ENCODE measurements at regions not wholly inside any gene's neighbourhood (a gene's known extent, or its start where the extent isn't known, plus 50 kb on each side); places are given as distances from the start of the nearest gene placed in this dataset.

DNA sequence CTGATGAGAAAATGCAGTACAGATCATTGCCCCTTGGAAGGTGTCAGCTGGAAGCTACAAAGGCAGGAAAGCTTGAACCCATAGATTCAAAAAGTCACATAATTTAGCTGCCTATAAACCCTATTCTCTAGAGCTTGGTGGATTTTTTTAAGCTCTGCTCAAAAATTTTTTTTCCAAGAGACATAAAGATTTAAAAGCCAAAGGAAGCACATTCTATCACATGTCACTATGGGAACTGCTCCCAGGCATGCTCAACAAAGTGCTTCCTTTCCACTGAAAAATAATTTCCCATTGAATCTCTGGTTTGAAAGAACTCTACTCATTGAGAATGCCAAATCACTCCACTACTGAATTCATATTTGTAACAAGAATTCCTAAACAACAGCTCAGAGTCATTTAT lies 419.8 kb downstream of the CETN3 start:
- no peak for DNase-seq (ENCODE audit: low read depth)

DNA sequence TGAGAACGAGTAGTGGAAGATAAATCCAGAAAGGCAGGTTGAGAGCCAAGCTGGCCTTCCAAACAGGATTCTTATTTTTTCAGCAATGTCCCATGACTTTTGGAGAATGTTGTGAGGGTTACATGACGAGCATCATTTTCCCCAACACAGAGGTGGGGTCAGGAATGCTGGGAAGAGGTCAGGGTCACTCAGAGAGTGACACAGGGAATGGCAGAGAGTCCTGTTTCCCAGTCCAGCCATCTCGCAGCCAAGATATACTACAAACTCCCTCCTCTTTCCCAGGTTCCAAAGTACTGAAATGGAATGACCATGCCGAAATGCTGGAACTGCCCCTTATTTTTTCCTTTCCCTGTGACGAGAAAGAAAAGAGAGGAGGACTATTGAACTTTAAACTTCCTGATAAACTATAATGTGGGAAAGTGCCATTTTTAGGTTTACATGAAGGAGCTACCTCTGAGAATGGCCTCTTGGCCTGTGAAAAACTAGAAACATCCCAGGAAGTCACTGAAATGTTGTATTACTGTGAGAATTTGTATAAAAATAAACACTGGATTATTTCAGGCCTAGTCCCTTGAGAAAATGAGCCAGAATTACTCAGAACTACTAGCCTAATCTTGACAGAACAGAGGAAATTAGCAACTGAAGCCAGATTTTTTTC lies 420.4 kb downstream of the CETN3 start:
- no peak for DNase-seq (ENCODE audit: low read depth)

DNA sequence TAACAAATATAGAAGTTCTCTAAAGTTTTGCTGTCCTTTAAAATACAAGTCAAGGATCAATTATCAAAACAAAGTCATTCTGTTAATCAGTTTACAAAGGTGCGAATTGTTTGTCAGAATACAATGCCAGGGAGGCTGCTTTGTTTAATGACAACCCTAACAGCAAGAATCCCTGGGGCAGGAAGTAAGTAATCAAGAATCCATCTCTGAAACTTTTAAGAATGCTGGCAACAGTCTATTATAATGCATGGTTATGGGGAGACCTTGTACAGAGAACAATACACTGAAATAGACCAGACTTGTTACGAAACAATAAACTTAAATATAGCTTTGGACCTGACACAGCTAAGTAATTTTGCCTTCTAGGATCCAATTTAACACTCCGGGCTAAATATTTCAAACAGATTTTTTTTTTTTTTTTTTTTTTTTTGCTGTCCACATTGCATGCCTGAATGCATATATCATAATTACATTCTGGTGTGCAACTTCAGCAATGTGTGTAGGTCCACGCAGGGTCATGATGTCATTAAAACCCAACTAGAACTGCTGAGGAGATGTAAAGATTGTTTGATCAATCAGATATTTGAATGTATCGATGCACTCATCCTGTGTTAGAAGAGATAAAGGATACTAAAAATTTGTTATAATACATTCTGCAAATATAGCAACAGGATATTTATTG lies 421.3 kb downstream of the CETN3 start:
- DNase-seq (ENCODE audit: low read depth), result no peak

DNA sequence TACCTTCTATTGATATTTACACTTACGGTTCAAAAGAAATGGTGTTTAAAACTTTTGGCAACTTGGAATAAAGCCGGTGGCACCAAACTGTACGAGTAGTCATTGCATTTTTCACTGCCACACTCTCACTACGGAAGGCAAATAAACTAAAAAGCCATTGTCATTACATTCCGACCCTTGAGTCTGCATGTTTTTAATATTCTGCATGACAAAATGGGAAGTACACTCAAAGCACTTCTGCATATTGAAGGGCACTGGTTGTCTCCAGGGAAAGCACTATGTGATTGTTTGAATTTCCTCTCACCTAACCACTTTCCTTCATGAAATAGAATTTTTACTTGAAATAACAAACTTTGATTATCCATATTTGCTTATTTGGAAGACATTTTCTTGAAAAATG lies 426.3 kb downstream of the CETN3 start:
- no peak for DNase-seq (ENCODE audit: low read depth)

DNA sequence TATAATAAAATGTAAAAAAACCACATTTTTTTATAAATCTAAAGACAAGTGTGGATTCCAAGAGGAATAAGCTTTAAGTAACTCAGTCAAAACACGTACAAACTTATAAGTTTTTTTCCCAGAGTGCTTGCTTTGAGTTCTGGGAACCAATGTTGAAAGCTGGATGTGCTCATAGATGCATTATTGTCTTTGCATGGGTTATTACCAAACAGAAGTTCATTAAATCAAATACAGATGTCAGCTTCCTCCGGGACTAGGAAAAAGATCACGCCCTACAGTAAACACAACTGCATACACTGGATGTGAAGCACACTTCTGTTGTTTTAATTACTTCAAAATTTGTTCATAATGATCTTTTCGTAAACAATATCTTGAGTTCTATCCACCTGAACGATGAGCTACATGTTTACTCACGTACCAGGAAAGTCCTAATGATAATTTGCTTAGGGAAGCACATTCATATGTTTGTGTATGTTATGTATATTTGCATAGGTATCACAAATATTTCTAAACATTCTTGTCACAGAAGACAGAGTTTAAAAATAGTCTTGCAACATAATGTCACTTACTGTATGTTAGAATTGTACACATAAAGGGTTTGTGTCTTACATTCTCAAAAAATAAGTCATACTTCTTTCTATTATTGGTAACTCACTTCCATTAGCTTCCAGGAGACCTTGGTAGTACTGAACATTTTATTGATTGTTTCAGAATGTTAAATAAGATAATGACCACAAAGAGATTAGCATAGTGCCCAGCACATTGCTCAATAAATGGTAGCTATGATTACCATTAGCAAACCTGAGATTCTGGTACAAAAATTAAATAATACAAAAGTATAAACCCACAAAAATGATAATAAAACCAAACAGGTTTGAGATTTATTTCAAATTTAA lies 427.4 kb downstream of the CETN3 start:
- no peak for DNase-seq (ENCODE audit: low read depth)

DNA sequence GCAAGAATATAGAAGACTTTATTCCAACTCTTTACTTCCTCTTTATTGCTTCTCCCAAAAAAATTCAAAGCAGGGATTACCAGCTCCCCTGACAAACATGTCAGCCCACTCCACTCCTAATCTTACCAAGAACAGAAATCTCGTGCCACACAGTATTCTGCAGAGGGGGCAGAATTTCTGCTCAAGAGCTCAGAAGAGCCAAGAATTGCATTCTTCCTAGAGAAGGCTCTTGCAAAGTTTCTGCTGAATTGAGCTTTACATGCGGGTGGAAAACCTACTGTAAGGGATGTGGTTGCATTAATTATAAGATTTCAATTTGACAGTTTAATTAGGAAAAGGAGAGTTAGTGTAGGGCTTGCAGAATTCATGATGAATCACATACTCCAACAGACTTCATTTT lies 428.5 kb downstream of the CETN3 start:
- no peak for DNase-seq (ENCODE audit: low read depth)

DNA sequence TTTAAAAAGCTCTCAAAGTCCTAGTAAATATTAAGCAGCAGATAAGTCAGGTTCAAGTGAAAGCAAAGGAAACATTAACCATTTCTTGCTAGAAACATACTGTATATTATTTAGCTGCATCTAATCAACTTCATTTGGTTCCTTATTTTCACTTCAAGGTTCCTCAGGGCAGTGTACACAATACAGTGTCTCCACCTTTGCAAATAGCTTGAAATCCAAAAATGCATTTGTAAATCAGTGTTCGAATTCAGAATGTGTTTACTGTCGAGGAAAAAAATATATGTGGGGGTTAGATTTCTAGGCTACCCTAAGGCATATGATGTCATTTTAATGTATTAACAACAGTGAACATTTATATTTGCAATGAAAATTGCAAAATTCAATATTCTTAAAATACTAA lies 436.0 kb downstream of the CETN3 start:
- DNase-seq (ENCODE audit: low read depth), result no peak

DNA sequence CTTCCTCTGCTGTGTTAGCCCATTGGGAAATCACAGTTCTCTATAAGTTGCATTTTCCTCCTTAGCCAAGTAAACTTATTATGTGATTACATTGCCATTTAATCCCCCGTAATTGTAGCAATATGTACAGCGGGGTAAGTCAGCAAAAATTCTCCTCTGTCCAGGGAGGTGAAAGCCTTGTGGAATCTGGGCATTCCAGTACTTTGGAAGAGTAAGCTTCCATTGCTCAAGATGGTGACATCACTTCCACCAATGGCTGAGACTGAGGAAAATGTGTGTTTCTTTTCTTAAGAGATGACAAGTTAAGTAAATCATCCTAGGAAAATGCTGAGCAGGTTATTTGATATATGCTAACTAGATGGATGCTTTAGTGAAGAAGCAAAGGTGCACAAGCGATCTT lies 436.7 kb downstream of the CETN3 start:
- DNase-seq (ENCODE audit: low read depth), result no peak

DNA sequence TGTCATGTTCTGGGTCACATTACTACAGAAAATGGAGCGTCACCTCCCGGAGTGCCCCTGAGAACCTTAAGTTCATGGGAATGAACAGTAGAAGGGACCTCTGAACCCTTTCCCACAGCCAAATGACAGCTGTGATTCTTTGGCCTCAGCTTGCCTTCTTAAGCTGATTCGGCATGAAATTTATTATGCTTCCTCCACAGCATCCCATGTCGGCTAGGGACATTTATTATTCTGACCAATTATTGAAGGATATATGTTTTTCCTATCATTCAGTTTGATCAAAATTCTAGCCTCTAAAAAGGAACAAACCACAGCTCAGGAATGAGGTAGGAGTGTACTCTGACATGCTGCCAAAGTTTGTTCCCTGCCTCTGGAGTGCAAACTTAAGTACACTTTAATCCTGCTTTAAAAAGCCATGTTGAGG lies 440.6 kb downstream of the CETN3 start:
- DNase-seq (ENCODE audit: low read depth), result no peak

DNA sequence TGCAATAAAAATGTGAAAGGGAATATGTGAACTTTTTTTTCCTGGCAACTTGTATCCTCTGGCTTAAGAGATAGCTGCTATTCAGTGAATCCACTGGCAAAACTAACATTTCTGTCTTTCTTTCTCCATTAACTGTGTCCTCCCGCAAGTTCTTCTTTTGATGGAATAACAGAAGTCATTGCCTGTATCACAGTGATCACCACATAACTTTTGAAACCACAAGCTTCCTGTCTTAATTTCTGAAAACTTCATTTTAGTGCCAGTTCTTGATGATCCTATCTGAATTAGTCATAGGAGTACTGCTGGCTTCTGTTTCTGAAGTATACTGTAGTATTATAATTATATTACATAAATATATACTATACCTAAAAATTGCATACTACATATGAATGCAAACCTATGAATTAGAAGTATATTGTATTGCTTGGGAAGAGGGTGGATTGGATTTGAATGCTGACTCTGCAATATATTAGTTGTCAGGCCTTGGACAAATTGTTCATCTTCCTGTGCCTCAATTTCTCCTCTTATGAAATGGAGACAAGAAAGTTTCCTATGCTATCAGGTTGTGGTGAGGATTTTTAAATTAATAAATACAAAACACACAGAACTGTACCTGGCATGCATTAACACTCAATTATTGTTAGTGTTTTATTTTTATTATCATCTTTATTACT lies 441.6 kb downstream of the CETN3 start:
- DNase-seq (ENCODE audit: low read depth), result no peak

DNA sequence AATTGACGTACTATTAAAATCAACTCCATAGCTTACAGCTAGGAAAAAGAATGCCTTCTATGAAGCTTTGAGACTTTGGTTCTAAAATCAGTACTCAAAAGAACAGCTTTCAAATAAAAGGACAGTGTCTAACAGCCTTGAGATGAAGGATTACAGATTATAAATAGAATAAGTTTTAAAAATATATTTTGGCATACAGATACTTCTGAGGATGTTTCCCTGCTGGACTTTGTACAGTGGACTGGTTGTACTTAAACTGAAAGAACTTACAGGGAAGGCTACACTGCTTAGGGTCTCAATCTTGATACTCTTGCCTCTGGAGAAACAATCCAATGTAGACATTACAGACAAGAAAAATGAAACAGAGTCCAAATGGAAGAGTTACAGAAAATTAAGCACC lies 452.7 kb downstream of the CETN3 start:
- DNase-seq (ENCODE audit: low read depth), result no peak

DNA sequence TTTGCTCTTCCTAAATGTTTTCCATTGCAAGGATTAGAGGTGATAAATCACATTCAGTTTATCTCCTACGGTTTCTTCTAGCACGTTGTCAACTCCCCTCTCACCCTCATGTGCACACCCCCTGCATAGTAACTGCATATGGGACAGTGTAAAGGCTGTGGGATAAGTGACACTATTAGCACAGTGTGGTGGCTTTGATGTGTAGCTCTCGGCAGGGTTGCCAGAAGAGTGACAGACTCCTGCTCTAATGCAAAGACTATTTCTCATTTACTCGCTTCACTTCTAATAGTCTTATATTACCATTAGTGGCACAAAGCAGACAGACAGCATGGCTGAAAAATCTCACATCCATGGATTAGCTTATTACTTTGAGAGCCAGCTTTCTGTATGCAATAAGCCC lies 454.6 kb downstream of the CETN3 start:
- DNase-seq (ENCODE audit: low read depth), result no peak

DNA sequence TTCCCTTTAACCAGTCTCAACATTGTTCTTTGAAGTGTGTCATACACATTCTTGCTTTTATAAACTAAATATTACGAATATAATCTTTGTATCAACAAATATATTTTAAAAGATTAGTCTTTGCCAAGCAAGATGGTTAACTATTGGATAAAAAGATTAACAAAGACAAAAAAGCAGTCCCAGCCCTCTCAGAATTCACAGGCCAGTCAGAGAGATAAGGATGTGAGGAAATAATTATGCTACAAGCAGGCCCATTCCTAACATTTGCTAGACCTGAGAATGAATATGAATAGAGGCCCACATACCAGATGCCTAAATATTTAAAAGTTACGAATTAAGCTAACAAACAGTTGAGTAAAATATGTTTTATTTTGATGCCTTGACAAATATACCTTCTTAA lies 457.7 kb downstream of the CETN3 start:
- no peak for DNase-seq (ENCODE audit: low read depth)

DNA sequence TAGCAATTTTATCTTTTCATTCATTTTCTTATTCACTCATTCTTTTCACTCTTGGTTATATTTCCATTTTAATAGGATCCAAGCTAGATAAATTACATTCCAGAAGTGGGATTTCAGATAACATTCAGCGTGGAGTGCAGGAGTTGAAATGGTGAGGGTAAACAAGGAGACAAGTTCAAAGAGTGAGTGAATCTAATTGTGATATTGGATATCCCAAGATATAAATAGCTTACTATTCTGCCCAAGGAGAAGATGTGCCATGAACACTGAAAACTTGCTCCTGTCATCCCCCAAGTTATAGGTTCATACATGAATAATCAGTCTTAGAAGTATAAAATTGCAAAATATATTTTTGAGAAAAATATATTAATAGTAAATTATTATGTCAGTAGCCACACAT lies 459.3 kb downstream of the CETN3 start:
- DNase-seq (ENCODE audit: low read depth), result no peak

DNA sequence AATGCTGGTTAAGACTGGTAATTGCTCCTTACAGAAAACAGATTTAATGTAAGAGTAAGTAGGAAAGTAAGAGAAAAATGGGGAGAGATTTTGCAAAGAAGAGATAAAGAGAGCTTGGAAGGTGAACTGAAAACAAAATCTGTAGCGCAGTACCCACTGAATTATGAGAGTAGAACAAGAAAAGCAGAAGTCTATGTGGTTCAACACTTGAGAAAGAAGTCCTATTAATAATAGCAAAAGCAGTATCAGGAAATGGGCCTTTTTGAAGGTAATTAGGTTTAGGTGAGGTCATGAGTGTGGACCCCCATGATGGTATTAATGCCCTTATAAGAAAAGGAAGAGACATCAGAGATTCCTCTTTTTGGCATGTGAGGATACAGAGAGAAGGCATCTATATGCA lies 460.6 kb downstream of the CETN3 start:
- no peak for DNase-seq (ENCODE audit: low read depth)

DNA sequence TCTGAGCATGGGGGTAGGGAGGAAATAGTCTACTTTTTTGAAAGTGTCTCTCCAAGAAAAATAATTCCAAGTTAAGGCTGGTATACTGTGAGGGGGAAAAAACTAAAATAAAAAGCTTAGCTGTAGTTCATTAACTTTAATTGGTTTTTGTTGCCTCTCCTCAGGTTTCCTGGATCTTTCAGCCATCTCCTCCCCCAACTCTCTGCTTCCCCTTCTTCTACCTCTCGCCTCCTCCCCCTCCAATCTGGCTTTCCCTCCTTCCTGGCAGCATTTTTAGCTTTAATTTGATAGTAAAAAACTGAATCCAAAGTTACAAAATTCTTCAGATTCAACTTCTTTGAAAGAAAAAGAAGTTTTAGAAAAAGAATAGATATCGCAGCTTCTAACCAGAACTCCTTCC lies 462.6 kb downstream of the CETN3 start:
- no peak for DNase-seq (ENCODE audit: low read depth)

DNA sequence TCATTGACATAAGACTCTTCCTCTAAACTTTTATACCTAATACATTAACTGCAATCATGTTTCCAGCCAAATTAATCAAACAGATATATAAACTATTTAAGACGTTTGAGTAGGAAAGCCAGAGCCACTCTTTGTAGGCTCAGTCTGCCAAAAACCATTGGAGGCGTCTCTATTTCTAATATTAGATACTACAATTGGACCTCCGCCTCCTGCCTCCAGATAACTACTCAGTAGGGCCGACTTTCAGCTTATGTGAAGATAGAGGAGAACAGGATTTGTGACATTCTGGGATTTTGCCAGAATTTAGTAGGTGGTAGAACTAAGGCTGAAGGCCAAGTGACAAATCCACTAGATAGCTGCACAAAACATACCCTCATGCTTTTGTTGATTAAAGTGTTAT lies 463.0 kb downstream of the CETN3 start:
- DNase-seq (ENCODE audit: low read depth), result no peak

DNA sequence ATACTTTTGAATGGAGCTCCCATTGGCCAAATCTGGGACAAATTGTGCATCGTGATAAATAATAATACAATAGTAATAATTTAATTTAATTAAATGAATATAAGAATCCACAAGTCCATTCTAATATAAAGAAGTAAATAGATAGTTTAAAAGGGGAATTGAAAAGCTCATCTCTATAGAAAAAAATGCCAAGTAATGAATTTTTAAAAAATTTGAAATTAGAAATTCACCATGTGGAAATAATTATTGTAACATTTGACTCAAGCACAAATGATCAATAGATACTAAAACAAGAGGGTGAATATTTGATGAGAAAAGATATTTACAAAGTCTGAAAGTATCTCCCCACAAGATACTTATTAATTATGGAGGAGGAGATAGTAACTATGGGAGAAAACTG lies 467.4 kb downstream of the CETN3 start:
- no peak for DNase-seq (ENCODE audit: low read depth)

DNA sequence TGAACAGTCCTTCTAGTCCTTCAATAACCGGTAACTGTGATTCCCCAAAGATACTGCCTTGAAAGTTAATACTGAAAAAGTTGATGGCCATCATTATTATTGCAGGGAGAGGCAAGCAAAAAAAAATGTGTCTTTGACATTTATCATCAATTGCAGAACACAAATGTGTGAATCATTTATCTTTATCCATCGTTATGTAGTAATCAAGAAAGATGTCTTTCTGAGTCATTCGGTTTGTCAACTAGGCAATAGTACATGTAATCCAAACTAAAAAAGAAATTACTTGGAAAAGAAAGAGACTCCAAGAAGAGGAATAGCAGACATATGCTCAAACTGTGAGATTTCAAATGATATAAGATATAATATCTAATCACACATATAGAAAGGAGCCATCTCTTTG lies 473.0 kb downstream of the CETN3 start:
- no peak for DNase-seq (ENCODE audit: low read depth)

DNA sequence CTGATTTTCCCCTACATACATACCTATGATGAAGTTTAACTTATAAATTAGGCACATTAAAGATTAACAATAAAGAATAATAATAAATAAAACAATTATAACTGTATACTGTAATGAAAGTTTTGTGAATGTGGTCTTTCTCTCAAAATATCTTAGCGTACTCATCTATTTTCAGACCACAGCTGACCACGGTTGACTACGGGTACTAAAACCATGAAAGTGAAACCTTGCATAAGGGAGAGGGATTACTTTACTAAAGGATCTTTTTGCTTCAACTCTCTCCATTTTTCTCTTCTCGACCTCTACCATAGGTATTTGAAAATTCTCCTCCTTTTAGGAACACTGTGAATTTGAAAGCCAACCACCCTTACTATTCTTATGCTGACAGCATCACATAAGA lies 475.5 kb downstream of the CETN3 start:
- no peak for DNase-seq (ENCODE audit: low read depth)

DNA sequence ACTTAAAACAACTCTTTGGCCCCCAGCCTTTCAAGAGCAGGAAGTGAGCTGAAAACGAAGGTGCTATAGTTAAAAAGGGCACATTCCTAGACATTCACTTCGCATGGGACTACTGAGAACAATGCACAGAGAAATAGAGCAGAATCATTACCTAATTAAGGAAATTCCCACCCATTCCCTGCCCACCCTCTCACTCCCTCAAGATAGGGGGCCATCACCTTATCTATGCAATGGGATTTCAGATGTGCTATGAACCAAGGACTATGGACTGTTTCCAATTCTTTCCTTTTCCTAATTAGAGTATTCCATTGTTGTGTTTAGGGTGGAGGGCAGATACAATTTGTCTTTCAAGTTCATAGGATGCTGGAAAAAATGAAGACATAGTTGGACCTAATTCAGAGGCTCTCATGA lies 476.8 kb downstream of the CETN3 start:
- DNase-seq (ENCODE audit: low read depth), result no peak

DNA sequence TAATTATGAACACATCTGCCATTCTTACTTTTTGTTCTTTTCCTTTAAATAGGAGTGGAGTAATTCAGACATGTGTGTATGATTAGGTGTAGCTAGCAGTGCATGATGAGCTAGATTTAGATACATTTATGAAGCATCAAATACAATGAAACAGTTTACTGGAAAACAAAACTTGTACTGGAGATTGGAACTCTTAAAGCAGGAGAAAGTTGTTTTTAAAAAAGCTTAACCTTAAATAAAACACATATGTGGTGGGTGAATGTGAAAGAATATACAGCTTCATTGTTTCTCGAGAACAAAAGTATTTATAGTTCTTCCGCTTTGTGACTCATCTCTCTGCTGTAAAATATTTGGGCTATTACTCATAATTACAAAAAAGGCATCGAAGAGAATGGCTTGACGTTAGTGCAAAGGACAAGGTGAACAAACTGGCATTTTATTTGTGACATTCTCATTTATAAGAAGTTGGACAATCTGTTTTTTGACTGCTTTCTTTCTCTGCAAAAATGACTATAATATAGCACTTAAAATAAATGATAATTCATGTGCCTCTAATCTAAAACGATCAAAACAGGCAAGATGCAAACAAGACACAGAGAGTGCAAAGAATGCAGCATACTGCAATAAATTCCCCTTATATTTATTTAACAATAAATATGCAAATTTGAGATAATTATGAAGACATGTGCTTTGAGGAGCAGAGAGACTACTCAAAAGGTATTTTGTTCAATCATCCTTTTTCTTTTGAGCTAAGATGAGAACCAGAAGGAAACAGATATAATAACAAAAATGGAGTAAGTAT lies 478.8 kb downstream of the CETN3 start:
- DNase-seq (ENCODE audit: low read depth), result no peak
